ENCODE measurements at regions not wholly inside any gene's neighbourhood (a gene's known extent, or its start where the extent isn't known, plus 50 kb on each side); places are given as distances from the start of the nearest gene placed in this dataset.

- DNase-seq (ENCODE audit: extremely low spot score) = no peak
- 3% methylated on average over 77 of the region's 77 CpGs for WGBS
- no peak overlapping the region for H3K27ac ChIP-seq (ENCODE audit: low read depth)
- no peak overlapping the region for H3K4me3 ChIP-seq (ENCODE audit: low read depth, low read length)
- no peaks in the 10 kb centered on the region for H3K36me3 ChIP-seq (ENCODE audit: insufficient read depth)
- H3K4me1 ChIP-seq (ENCODE audit: insufficient read depth) = peaks cover 3% of the 10 kb centered on the region
These were observed 130.4 kb downstream of the TMEM174 start for GRCh38 chr5:73303148-73304079.

GRCh38 chr5:73302797-73303147, 129.8 kb downstream of the TMEM174 start:
- DNase-seq (ENCODE audit: extremely low spot score) = no peak
- Histone ChIP-seq H3K36me3 (ENCODE audit: insufficient read depth) (no peaks in the 10 kb centered on the region), H3K4me1 (ENCODE audit: insufficient read depth) (peaks cover 3% of the 10 kb centered on the region), H3K4me3 (ENCODE audit: low read depth, low read length) (no peak overlapping the region), H3K27ac (ENCODE audit: low read depth) (no peak overlapping the region)
- 12% methylated on average over 9 of the region's 9 CpGs for WGBS

GRCh38 chr5:73301208-73301901, 128.4 kb downstream of the TMEM174 start:
- no peak overlapping the region for H3K27ac ChIP-seq (ENCODE audit: low read depth)
- no peak for DNase-seq (ENCODE audit: extremely low spot score)
- H3K36me3 ChIP-seq (ENCODE audit: insufficient read depth) = no peaks in the 10 kb centered on the region
- 10% methylated on average over 22 of the region's 22 CpGs for WGBS
- H3K4me1 ChIP-seq (ENCODE audit: insufficient read depth) = peaks cover 3% of the 10 kb centered on the region
- H3K4me3 ChIP-seq (ENCODE audit: low read depth, low read length) = no peak overlapping the region

- Histone ChIP-seq H3K36me3 (ENCODE audit: insufficient read depth) (no peaks in the 10 kb centered on the region), H3K4me1 (ENCODE audit: insufficient read depth) (peaks cover 3% of the 10 kb centered on the region), H3K27ac (ENCODE audit: low read depth) (no peak overlapping the region), H3K4me3 (ENCODE audit: low read depth, low read length) (no peak overlapping the region)
- DNase-seq (ENCODE audit: extremely low spot score) = no peak
- 7% methylated on average over 37 of the region's 37 CpGs for WGBS
These were observed 127.6 kb downstream of the TMEM174 start for GRCh38 chr5:73300337-73301207.

- no peak overlapping the region for H3K4me3 ChIP-seq (ENCODE audit: low read depth, low read length)
- DNase-seq (ENCODE audit: extremely low spot score) = no peak
- WGBS = 6% methylated on average over 35 of the region's 35 CpGs
- H3K36me3 ChIP-seq (ENCODE audit: insufficient read depth) = no peaks in the 10 kb centered on the region
- no peak overlapping the region for H3K27ac ChIP-seq (ENCODE audit: low read depth)
- H3K4me1 ChIP-seq (ENCODE audit: insufficient read depth) = peaks cover 3% of the 10 kb centered on the region
These were observed 126.8 kb downstream of the TMEM174 start for GRCh38 chr5:73299665-73300336.

- H3K36me3 ChIP-seq (ENCODE audit: insufficient read depth) = no peaks in the 10 kb centered on the region
- H3K4me3 ChIP-seq (ENCODE audit: low read depth, low read length) = no peak overlapping the region
- no peak overlapping the region for H3K27ac ChIP-seq (ENCODE audit: low read depth)
- DNase-seq (ENCODE audit: extremely low spot score) = no peak
- 2% methylated on average over 66 of the region's 66 CpGs for WGBS
- peaks cover 3% of the 10 kb centered on the region for H3K4me1 ChIP-seq (ENCODE audit: insufficient read depth)
These were observed 126.0 kb downstream of the TMEM174 start for GRCh38 chr5:73298772-73299630.

- no peak overlapping the region for H3K4me3 ChIP-seq (ENCODE audit: low read depth, low read length)
- peaks cover 3% of the 10 kb centered on the region for H3K4me1 ChIP-seq (ENCODE audit: insufficient read depth)
- H3K36me3 ChIP-seq (ENCODE audit: insufficient read depth) = no peaks in the 10 kb centered on the region
- DNase-seq (ENCODE audit: extremely low spot score) = no peak
- no peak overlapping the region for H3K27ac ChIP-seq (ENCODE audit: low read depth)
- WGBS = 3% methylated on average over 50 of the region's 50 CpGs
These were observed 125.3 kb downstream of the TMEM174 start for GRCh38 chr5:73298251-73298771.

- Histone ChIP-seq H3K4me1 (ENCODE audit: insufficient read depth) (no peaks in the 10 kb centered on the region), H3K4me3 (ENCODE audit: low read depth, low read length) (no peak overlapping the region), H3K36me3 (ENCODE audit: insufficient read depth) (no peaks in the 10 kb centered on the region), H3K27ac (ENCODE audit: low read depth) (no peak overlapping the region)
- WGBS = 42% methylated on average over 5 of the region's 5 CpGs
- DNase-seq (ENCODE audit: extremely low spot score) = no peak
These were observed 124.4 kb downstream of the TMEM174 start for GRCh38 chr5:73297430-73297829.

GRCh38 chr5:73296772-73297171, 123.8 kb downstream of the TMEM174 start:
- no peaks in the 10 kb centered on the region for H3K36me3 ChIP-seq (ENCODE audit: insufficient read depth)
- no peak overlapping the region for H3K4me3 ChIP-seq (ENCODE audit: low read depth, low read length)
- DNase-seq (ENCODE audit: extremely low spot score) = no peak
- H3K27ac ChIP-seq (ENCODE audit: low read depth) = no peak overlapping the region
- H3K4me1 ChIP-seq (ENCODE audit: insufficient read depth) = no peaks in the 10 kb centered on the region
- 32% methylated on average over 4 of the region's 4 CpGs for whole genome bisulfite sequencing

GRCh38 chr5:73295921-73296320, 122.9 kb downstream of the TMEM174 start:
- H3K27ac ChIP-seq (ENCODE audit: low read depth) = no peak overlapping the region
- no peak for DNase-seq (ENCODE audit: extremely low spot score)
- H3K36me3 ChIP-seq (ENCODE audit: insufficient read depth) = no peaks in the 10 kb centered on the region
- H3K4me3 ChIP-seq (ENCODE audit: low read depth, low read length) = no peak overlapping the region
- WGBS = 27% methylated on average over 4 of the region's 4 CpGs
- no peaks in the 10 kb centered on the region for H3K4me1 ChIP-seq (ENCODE audit: insufficient read depth)

GRCh38 chr5:73295447-73295846, 122.5 kb downstream of the TMEM174 start:
- no peaks in the 10 kb centered on the region for H3K36me3 ChIP-seq (ENCODE audit: insufficient read depth)
- no peak overlapping the region for H3K27ac ChIP-seq (ENCODE audit: low read depth)
- no peak overlapping the region for H3K4me3 ChIP-seq (ENCODE audit: low read depth, low read length)
- DNase-seq (ENCODE audit: extremely low spot score) = no peak
- 69% methylated on average over 2 of the region's 2 CpGs for WGBS
- H3K4me1 ChIP-seq (ENCODE audit: insufficient read depth) = no peaks in the 10 kb centered on the region

GRCh38 chr5:73292816-73293459, 119.9 kb downstream of the TMEM174 start:
- Histone ChIP-seq H3K27ac (ENCODE audit: low read depth) (no peak overlapping the region), H3K4me3 (ENCODE audit: low read depth, low read length) (no peak overlapping the region), H3K4me1 (ENCODE audit: insufficient read depth) (no peaks in the 10 kb centered on the region), H3K36me3 (ENCODE audit: insufficient read depth) (no peaks in the 10 kb centered on the region)
- no peak for DNase-seq (ENCODE audit: extremely low spot score)
- WGBS = 52% methylated on average over 7 of the region's 7 CpGs

Data from urinary bladder (tissue), 3 donors.